Lung (tissue), 11 donors: ENCODE measurements at regions not wholly inside any gene's neighbourhood (a gene's known extent, or its start where the extent isn't known, plus 50 kb on each side); places are given as distances from the start of the nearest gene placed in this dataset.

ENCODE experiments used
- ATAC-seq: fragments of 200-7000 bp; cut with Tn5 transposase; one replicate; pipeline ENCODE4 v1.9.1; 2020; ENCODE audit warnings: moderate number of reproducible peaks; ENCODE audit not compliant: insufficient read depth, low FRiP score
- DNase-seq, 3 donors: peaks; one replicate each; pipeline ENCODE4 v3.0.0-alpha.2; 2013 to 2017
- H3K27ac ChIP-seq, 2 donors: one replicate each; pipeline ENCODE4 v1.5.1; 2013; ENCODE audit warnings: mild to moderate bottlenecking in 2 of 2, moderate library complexity in 2 of 2, control low read depth in 1 of 2, inconsistent platforms in 1 of 2, low read depth in 1 of 2, low read length in 1 of 2
- H3K27me3 ChIP-seq, 3 donors: one replicate each; pipeline ENCODE4 v1.5.1; 2013; ENCODE audit warnings: low read length in 2 of 3; ENCODE audit not compliant: control insufficient read depth in 3 of 3, insufficient read depth in 3 of 3
- H3K36me3 ChIP-seq, 4 donors: one replicate each; pipeline ENCODE4 v1.5.1; 2013; ENCODE audit warnings: low read length in 4 of 4, mild to moderate bottlenecking in 1 of 4, moderate library complexity in 1 of 4; ENCODE audit not compliant: control insufficient read depth in 4 of 4, insufficient read depth in 4 of 4
- H3K4me1 ChIP-seq, 5 donors: one replicate each; pipeline ENCODE4 v1.5.1; 2013; ENCODE audit warnings: low read length in 5 of 5, mild to moderate bottlenecking in 2 of 5, moderate library complexity in 1 of 5; ENCODE audit not compliant: control insufficient read depth in 5 of 5, insufficient read depth in 5 of 5
- H3K4me3 ChIP-seq: one replicate; pipeline ENCODE4 v1.5.1; 2013; ENCODE audit warnings: mild to moderate bottlenecking, control low read depth, moderate library complexity
- H3K9ac ChIP-seq, 2 donors: one replicate each; pipeline ENCODE4 v1.5.1; 2013; ENCODE audit warnings: low read length in 2 of 2, control low read depth in 1 of 2; ENCODE audit not compliant: insufficient read depth in 1 of 2
- H3K9me3 ChIP-seq, 4 donors: one replicate each; pipeline ENCODE4 v1.5.1; 2013; ENCODE audit warnings: low read length in 3 of 4, mild to moderate bottlenecking in 1 of 4, moderate library complexity in 1 of 4; ENCODE audit not compliant: control insufficient read depth in 4 of 4, insufficient read depth in 3 of 4
- CTCF ChIP-seq: IDR thresholded peaks from 2 replicates; pipeline ENCODE4 v1.5.1; 2012; ENCODE audit warnings: mild to moderate bottlenecking; ENCODE audit errors: control extremely low read depth, extremely low read depth
- WGBS, 2 donors: extraction: QIAGEN DNeasy Blood & Tissue Kit; methylation state at CpG; one replicate each; pipeline ENCODE4 v1.1.7; 2013; 5-methylcytosine and 5-hydroxymethylcytosine counted together
- donor health status: control.
- donor health status: control.
- donor health status: Bipolar disorder and iron deficiency.
- donor health status: healthy.
- donor health status: DM: yes; HTN: yes; CAD: no.

GRCh38 chr18:40995529-40995928, 959.5 kb upstream of the PIK3C3 start:
- no peaks in the 10 kb centered on the region for H3K9me3 ChIP-seq
- no peaks in the 10 kb centered on the region for H3K27me3 ChIP-seq
- 48 to 69% methylated on average over 1 of the region's 1 CpG for WGBS, 2 donors
- TF ChIP-seq CTCF = no peak
- H3K4me3 ChIP-seq = no peak overlapping the region
- no peak for ATAC-seq
- no peak overlapping the region for H3K9ac ChIP-seq
- no peak for DNase-seq
- H3K36me3 ChIP-seq = no peaks in the 10 kb centered on the region
- H3K4me1 ChIP-seq = no peaks in the 10 kb centered on the region
- H3K27ac ChIP-seq = no peak overlapping the region

DNA sequence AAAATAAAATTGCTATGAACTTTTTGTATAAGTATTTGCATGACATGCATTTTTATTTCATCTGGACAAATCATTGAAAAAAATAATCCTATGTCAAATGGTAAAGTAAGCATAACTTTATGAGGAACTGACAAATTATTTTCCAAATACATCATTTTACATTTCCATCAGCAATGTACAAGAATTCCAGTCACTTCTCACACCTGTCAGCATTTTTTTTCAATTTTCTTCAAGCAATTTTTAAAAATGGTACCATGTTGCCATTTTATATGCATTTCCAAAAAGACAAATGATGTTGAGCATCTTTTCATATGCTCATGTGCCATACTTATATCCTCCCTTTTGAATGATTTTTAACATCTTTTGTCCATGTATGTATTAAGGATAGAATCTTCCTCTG, 961.7 kb upstream of the PIK3C3 start:
- ATAC-seq (no peak), DNase-seq (no peak)
- no peaks in the 10 kb centered on the region for H3K36me3 ChIP-seq
- H3K4me3 ChIP-seq = no peak overlapping the region
- H3K4me1 ChIP-seq = no peaks in the 10 kb centered on the region
- no peaks in the 10 kb centered on the region for H3K27me3 ChIP-seq
- no peak overlapping the region for H3K27ac ChIP-seq
- no peaks in the 10 kb centered on the region for H3K9me3 ChIP-seq
- no peak overlapping the region for H3K9ac ChIP-seq
- no peak for TF ChIP-seq CTCF

DNA sequence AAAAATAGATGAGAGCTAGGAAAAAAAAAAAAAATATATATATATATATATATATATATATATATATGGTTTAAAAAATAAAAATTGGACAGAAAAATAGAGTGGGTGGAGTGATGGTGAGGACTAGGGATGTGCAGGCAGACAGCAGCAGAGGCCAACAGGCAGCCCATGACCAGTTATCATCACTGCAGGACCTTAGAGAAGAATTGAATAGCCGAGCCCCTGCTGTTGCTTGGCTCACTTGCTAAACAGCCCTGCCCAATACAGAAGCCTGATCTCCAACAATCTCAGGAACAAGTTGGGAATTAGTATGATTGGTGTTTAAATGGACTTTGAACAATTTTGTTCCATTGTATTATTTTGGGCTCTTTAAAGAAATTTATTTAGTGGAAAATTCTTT, 967.5 kb upstream of the PIK3C3 start:
- no peak for TF ChIP-seq CTCF
- H3K4me3 ChIP-seq = no peak overlapping the region
- no peak overlapping the region for H3K27ac ChIP-seq
- ATAC-seq = no peak
- no peaks in the 10 kb centered on the region for H3K27me3 ChIP-seq
- no peaks in the 10 kb centered on the region for H3K36me3 ChIP-seq
- WGBS, 2 donors = 78 to 93% methylated on average over 1 of the region's 1 CpG
- H3K9me3 ChIP-seq = no peaks in the 10 kb centered on the region
- H3K9ac ChIP-seq = no peak overlapping the region
- H3K4me1 ChIP-seq = no peaks in the 10 kb centered on the region
- no peak for DNase-seq

DNA sequence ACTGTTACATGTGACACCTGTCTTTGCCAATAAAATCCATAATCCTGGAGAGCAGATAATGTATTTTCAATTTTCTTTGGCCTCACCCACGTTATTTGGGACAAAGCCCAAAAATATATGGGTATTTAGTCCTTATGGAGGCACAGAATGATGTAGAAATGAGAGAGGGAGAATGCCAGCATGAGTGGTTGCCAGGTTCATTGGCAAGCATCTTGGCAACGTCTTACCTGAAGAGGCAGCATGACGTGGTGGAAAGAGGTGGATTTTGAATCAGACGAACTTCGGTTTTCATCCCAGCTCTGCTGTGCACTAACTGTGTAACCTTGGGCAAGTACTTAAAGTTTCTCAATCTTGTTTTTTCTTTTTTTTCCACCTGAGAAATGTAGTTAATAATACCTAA, 969.6 kb upstream of the PIK3C3 start:
- 74 to 76% methylated on average over 5 of the region's 5 CpGs for WGBS, 2 donors
- no peak for TF ChIP-seq CTCF
- H3K27ac ChIP-seq = no peak overlapping the region
- DNase-seq = no peak
- H3K4me1 ChIP-seq = no peaks in the 10 kb centered on the region
- H3K9me3 ChIP-seq = no peaks in the 10 kb centered on the region
- H3K4me3 ChIP-seq = no peak overlapping the region
- no peaks in the 10 kb centered on the region for H3K27me3 ChIP-seq
- no peak overlapping the region for H3K9ac ChIP-seq
- H3K36me3 ChIP-seq = no peaks in the 10 kb centered on the region
- no peak for ATAC-seq
